ENCODE measurements at regions not wholly inside any gene's neighbourhood (a gene's known extent, or its start where the extent isn't known, plus 50 kb on each side); places are given as distances from the start of the nearest gene placed in this dataset.

DNA sequence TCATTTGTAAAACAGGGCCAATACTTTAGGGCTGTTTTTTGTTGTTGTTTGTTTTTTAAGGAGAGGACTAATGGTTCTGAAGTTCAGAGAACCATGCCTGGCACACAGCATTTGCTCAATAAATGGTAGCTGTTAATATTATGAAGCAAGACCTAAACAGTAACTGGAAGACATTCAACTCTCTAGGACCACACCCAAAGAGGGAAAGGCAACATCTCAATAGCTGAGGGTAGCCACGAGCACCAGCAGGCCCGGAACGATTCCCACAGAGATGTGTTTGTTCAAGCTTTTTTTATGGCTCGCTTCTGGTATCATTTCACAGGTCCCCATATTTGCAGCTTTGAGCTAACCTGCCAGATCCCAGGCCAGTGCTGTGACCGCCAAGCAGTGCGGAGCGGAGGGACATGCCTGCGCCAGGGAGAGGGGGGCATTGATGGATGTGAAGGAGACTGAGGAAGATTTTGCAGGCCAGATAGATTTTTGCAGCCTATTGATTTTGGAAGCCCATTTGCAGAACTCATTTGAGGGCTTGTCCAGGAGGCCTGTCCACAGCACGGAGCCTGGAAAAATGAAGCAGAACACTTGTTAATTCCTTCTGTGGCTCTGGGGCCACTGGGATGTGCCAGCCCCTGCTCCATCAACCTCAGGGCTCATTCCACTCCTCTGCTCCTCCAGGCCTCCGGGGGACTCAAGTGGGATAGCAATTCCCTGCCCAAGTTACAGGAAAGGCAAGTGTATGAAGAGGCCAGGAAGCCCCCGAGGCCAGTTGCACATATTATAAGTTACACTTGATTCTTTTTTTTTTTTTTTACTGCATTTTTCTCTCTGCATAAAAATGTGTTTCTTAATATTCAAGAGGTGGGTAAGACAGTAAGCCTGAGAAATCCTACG is 57.3 kb upstream of the FGFR2 start:
- TF ChIP-seq POLR2A (IDR thresholded peaks at IDR 0.05) = no peak
- TF ChIP-seq, protein P1, sequence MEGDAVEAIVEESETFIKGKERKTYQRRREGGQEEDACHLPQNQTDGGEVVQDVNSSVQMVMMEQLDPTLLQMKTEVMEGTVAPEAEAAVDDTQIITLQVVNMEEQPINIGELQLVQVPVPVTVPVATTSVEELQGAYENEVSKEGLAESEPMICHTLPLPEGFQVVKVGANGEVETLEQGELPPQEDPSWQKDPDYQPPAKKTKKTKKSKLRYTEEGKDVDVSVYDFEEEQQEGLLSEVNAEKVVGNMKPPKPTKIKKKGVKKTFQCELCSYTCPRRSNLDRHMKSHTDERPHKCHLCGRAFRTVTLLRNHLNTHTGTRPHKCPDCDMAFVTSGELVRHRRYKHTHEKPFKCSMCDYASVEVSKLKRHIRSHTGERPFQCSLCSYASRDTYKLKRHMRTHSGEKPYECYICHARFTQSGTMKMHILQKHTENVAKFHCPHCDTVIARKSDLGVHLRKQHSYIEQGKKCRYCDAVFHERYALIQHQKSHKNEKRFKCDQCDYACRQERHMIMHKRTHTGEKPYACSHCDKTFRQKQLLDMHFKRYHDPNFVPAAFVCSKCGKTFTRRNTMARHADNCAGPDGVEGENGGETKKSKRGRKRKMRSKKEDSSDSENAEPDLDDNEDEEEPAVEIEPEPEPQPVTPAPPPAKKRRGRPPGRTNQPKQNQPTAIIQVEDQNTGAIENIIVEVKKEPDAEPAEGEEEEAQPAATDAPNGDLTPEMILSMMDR (IDR thresholded peaks at IDR 0.05) = no peak

All from esophagus squamous epithelium (tissue), 4 donors.